Adrenal gland (tissue), 9 donors: ENCODE measurements at regions not wholly inside any gene's neighbourhood (a gene's known extent, or its start where the extent isn't known, plus 50 kb on each side); places are given as distances from the start of the nearest gene placed in this dataset.

ENCODE experiments used
- DNase-seq, 7 donors: peaks; one replicate each; pipeline ENCODE4 v3.0.0-alpha.2; 2019 to 2020
- H3K27ac ChIP-seq, 5 donors: fragments of 200-600 bp; sonication (generic) in 4 of 5; 1 replicate in 3 of 5; 2 replicates in 2 of 5; pipeline versions ENCODE4 v1.5.1 to v1.8.0; 2016 to 2020; ENCODE audit warnings: mild to moderate bottlenecking in 1 of 5
- H3K27me3 ChIP-seq: fragments of 200-600 bp; 2 replicates; pipeline ENCODE4 v1.8.0; 2021
- H3K36me3 ChIP-seq, 2 donors: fragments of 200-600 bp; replicated peaks in 1 of 2; 1 replicate in 1 of 2; 2 replicates in 1 of 2; pipeline versions ENCODE4 v1.5.1 to v1.8.0; 2018 to 2022
- H3K4me1 ChIP-seq, 2 donors: fragments of 200-600 bp; replicated peaks in 1 of 2; 1 replicate in 1 of 2; 2 replicates in 1 of 2; pipeline versions ENCODE4 v1.5.1 to v1.8.0; 2018 to 2021
- H3K4me3 ChIP-seq, 4 donors: fragments of 200-600 bp; sonication (generic) in 3 of 4; one replicate each; pipeline ENCODE4 v1.5.1; 2016 to 2018
- H3K9me3 ChIP-seq, 3 donors: fragments of 200-600 bp; sonication (generic) in 1 of 3; replicated peaks in 1 of 3; 1 replicate in 2 of 3; 2 replicates in 1 of 3; pipeline versions ENCODE4 v1.5.1 to v1.8.0; 2016 to 2021
- POLR2A ChIP-seq, 2 donors: fragments of 450-650 bp; IDR thresholded peaks; one replicate each; pipeline ENCODE4 v1.6.1; 2017; ENCODE audit warnings: antibody characterized with exemption in 2 of 2, mild to moderate bottlenecking in 2 of 2, moderate library complexity in 1 of 2
- WGBS, 4 donors: extraction: QIAGEN DNeasy Blood & Tissue Kit in 2 of 4; methylation state at CpG; one replicate each; pipeline versions ENCODE4 v1.1.5 to v1.1.7; 2013 to 2017; 5-methylcytosine and 5-hydroxymethylcytosine counted together
- intact Hi-C, 2 donors: fragments of 100-400 bp; cut with DNase I; formaldehyde crosslinking; loops; one replicate each; pipeline versions ENCODE4 v1.14.1 to v1.15.0; 2022 to 2023
- TF ChIP-seq, protein P1 (sequence below), 6 experiments: fragments of 450-650 bp in 4 of 6; fragments of 200-600 bp in 2 of 6; sonication (generic) in 1 of 6; IDR thresholded peaks; 1 replicate in 5 of 6; 2 replicates in 1 of 6; pipeline versions ENCODE4 v1.5.1 to v1.8.0; 2016 to 2021; ENCODE audit warnings: antibody characterized with exemption in 6 of 6, mild to moderate bottlenecking in 2 of 6, moderate library complexity in 1 of 6
- donor health status: healthy with polysubstance abuse.
- donor health status: Bipolar disorder and iron deficiency.
- donor health status: DM: yes; HTN: yes; CAD: no.
- donor health status: DM: no; HTN: no; CAD: no.
- donor health status: DM: no; HTN: no; CAD: no.

- Histone ChIP-seq H3K27ac (no peak overlapping the region), H3K4me3 (no peak overlapping the region), H3K36me3 (no peaks in the 10 kb centered on the region), H3K4me1 (no peaks in the 10 kb centered on the region), H3K27me3 (no peaks in the 10 kb centered on the region), H3K9me3 (no peaks in the 10 kb centered on the region)
- DNase-seq: peak in 2 of 7 donors; percentile 11 to 17
- 41 to 58% (median 52%) methylated on average over 6 of the region's 6 CpGs for WGBS, 4 donors
- intact Hi-C loops: no loop called here
- TF ChIP-seq, protein P1, sequence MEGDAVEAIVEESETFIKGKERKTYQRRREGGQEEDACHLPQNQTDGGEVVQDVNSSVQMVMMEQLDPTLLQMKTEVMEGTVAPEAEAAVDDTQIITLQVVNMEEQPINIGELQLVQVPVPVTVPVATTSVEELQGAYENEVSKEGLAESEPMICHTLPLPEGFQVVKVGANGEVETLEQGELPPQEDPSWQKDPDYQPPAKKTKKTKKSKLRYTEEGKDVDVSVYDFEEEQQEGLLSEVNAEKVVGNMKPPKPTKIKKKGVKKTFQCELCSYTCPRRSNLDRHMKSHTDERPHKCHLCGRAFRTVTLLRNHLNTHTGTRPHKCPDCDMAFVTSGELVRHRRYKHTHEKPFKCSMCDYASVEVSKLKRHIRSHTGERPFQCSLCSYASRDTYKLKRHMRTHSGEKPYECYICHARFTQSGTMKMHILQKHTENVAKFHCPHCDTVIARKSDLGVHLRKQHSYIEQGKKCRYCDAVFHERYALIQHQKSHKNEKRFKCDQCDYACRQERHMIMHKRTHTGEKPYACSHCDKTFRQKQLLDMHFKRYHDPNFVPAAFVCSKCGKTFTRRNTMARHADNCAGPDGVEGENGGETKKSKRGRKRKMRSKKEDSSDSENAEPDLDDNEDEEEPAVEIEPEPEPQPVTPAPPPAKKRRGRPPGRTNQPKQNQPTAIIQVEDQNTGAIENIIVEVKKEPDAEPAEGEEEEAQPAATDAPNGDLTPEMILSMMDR (IDR thresholded peaks at IDR 0.05): no peak
- no peak for TF ChIP-seq POLR2A (IDR thresholded peaks at IDR 0.05)
Observed at GRCh38 chr5:174425271-174425963, 299.0 kb upstream of the MSX2 start.

DNA sequence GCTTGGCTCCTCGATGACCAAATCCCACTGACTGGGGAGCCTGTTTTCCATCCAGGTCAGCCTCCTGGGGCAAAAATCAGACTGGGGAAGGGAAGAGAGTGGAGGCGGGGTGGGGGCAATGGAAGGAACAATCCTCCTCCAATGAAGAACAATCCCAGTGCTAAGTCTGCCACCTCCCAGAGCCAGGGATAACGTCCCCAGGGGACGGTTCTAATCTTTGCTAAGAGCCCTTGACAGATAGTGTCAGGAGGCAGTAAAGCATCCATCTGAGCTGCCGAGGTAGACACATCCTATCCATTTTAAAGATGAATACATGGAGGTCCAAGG lies 298.5 kb upstream of the MSX2 start:
- H3K4me1 ChIP-seq: no peaks in the 10 kb centered on the region
- intact Hi-C loops: no loop called here
- no peaks in the 10 kb centered on the region for H3K27me3 ChIP-seq
- WGBS, 4 donors: 37 to 45% (median 40%) methylated on average over 5 of the region's 5 CpGs
- no peak overlapping the region for H3K4me3 ChIP-seq
- no peak for DNase-seq
- TF ChIP-seq, protein P1 (IDR thresholded peaks at IDR 0.05): no peak
- no peak for TF ChIP-seq POLR2A (IDR thresholded peaks at IDR 0.05)
- no peak overlapping the region for H3K27ac ChIP-seq
- H3K9me3 ChIP-seq: no peaks in the 10 kb centered on the region
- no peaks in the 10 kb centered on the region for H3K36me3 ChIP-seq

- 70 to 88% (median 85%) methylated on average over 1 of the region's 1 CpG for WGBS, 4 donors
- no peak for TF ChIP-seq POLR2A (IDR thresholded peaks at IDR 0.05)
- TF ChIP-seq, protein P1 (IDR thresholded peaks at IDR 0.05): no peak
- intact Hi-C loops: no loop called here
- no peak for DNase-seq
- no peaks in the 10 kb centered on the region for H3K9me3 ChIP-seq
- H3K36me3 ChIP-seq: no peaks in the 10 kb centered on the region
- H3K4me3 ChIP-seq: no peak overlapping the region
- no peaks in the 10 kb centered on the region for H3K27me3 ChIP-seq
- no peak overlapping the region for H3K27ac ChIP-seq
- no peaks in the 10 kb centered on the region for H3K4me1 ChIP-seq
Observed at GRCh38 chr5:174426388-174426787, 298.0 kb upstream of the MSX2 start.

- intact Hi-C loops: no loop called here
Observed at GRCh38 chr5:174426851-174427250, 297.5 kb upstream of the MSX2 start.

More at GRCh38 chr5:174426851-174427250, 297.5 kb upstream of the MSX2 start:
- H3K27me3 ChIP-seq: no peaks in the 10 kb centered on the region
- no peak for DNase-seq
- H3K36me3 ChIP-seq: no peaks in the 10 kb centered on the region
- no peaks in the 10 kb centered on the region for H3K9me3 ChIP-seq
- H3K27ac ChIP-seq: no peak overlapping the region
- 85 to 92% (median 90%) methylated on average over 4 of the region's 4 CpGs for WGBS, 4 donors
- no peaks in the 10 kb centered on the region for H3K4me1 ChIP-seq
- no peak overlapping the region for H3K4me3 ChIP-seq
- TF ChIP-seq, protein P1 (IDR thresholded peaks at IDR 0.05): no peak
- TF ChIP-seq POLR2A (IDR thresholded peaks at IDR 0.05): no peak
